ENCODE measurements at regions not wholly inside any gene's neighbourhood (a gene's known extent, or its start where the extent isn't known, plus 50 kb on each side); places are given as distances from the start of the nearest gene placed in this dataset.

DNA sequence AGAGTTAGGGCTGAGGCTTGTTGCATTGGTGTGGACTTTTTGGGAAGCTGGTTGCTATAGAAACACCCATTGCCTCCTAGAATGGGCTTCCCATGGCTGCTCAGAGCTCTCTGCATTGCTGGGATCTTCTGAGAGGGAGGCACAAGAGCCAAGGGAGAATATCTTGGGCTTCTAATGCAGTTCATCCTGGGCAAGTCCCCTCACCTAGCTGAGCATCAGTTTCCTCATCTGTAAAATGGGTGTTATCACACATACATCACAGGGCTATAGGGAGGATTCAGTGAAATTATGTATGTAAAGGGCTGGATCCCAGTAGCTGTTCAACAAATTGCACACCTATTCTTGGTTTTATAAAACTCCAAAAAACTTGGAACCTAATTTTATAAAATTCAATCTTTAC, 106.1 kb upstream of the ALDH1B1 start:
- TF ChIP-seq, protein P1, sequence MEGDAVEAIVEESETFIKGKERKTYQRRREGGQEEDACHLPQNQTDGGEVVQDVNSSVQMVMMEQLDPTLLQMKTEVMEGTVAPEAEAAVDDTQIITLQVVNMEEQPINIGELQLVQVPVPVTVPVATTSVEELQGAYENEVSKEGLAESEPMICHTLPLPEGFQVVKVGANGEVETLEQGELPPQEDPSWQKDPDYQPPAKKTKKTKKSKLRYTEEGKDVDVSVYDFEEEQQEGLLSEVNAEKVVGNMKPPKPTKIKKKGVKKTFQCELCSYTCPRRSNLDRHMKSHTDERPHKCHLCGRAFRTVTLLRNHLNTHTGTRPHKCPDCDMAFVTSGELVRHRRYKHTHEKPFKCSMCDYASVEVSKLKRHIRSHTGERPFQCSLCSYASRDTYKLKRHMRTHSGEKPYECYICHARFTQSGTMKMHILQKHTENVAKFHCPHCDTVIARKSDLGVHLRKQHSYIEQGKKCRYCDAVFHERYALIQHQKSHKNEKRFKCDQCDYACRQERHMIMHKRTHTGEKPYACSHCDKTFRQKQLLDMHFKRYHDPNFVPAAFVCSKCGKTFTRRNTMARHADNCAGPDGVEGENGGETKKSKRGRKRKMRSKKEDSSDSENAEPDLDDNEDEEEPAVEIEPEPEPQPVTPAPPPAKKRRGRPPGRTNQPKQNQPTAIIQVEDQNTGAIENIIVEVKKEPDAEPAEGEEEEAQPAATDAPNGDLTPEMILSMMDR (IDR thresholded peaks at IDR 0.05) = no peak
- TF ChIP-seq POLR2A (IDR thresholded peaks at IDR 0.05) = no peak
